IMR-90 (cell line): ENCODE measurements at regions not wholly inside any gene's neighbourhood (a gene's known extent, or its start where the extent isn't known, plus 50 kb on each side); places are given as distances from the start of the nearest gene placed in this dataset.

Experiments
- ATAC-seq: fragments of 200-7000 bp; cut with Tn5 transposase; 2 replicates; pipeline ENCODE4 v1.9.1; 2020; ENCODE audit warnings: low read depth, mild to moderate bottlenecking, moderate library complexity
- BruUV-seq: library from RNA; stranded (reverse); fragments of 400-500 nt; replicated peaks from 2 replicates; lab custom pipeline; 2021; lab: Mats Ljungman, UMichigan
- CTCF ChIA-PET: fragments of 300-600 bp; formaldehyde crosslinking; extraction: SDS; loops from one replicate; lab custom pipeline; 2021; ENCODE audit warnings: antibody characterized with exemption; lab: Yijun Ruan, JAX
- POLR2A ChIA-PET: fragments of 300-600 bp; sonication (Branson Sonifier 250); formaldehyde crosslinking; loops from one replicate; lab custom pipeline; 2022; ENCODE audit warnings: antibody characterized with exemption; ENCODE audit not compliant: unreplicated experiment; lab: Charles Lee
- DNase-seq: peaks from one replicate; pipeline ENCODE4 v3.0.0; 2013
- H2AFZ ChIP-seq: replicated peaks from 2 replicates; pipeline ENCODE3; 2013; ENCODE audit warnings: low read length, mild to moderate bottlenecking; ENCODE audit not compliant: poor library complexity
- H2AK5ac ChIP-seq: 2 replicates; pipeline ENCODE4 v1.6.1; 2013; ENCODE audit warnings: low read depth, low read length, inconsistent platforms
- H2AK9ac ChIP-seq: replicated peaks from 2 replicates; pipeline ENCODE3; 2013; ENCODE audit warnings: mild to moderate bottlenecking, low read depth, low read length, moderate library complexity; ENCODE audit not compliant: poor library complexity
- H2BK120ac ChIP-seq: 2 replicates; pipeline ENCODE4 v1.6.1; 2013; ENCODE audit warnings: low read depth, low read length, inconsistent platforms
- H2BK15ac ChIP-seq: 3 replicates; pipeline ENCODE4 v1.6.1; 2013; ENCODE audit warnings: low read depth, low read length, inconsistent platforms
- H2BK20ac ChIP-seq: 2 replicates; pipeline ENCODE4 v1.6.1; 2013; ENCODE audit warnings: low read depth, mild to moderate bottlenecking, inconsistent platforms, low read length, moderate library complexity
- H2BK5ac ChIP-seq: 2 replicates; pipeline ENCODE4 v1.6.1; 2013; ENCODE audit warnings: mild to moderate bottlenecking, low read depth, low read length, inconsistent platforms; ENCODE audit not compliant: poor library complexity, severe bottlenecking
- H3K14ac ChIP-seq: replicated peaks from 2 replicates; pipeline ENCODE4 v1.6.1; 2013; ENCODE audit warnings: low read depth, low read length, inconsistent platforms
- H3K18ac ChIP-seq: 2 replicates; pipeline ENCODE4 v1.6.1; 2013; ENCODE audit warnings: low read depth, low read length, control low read depth
- H3K23ac ChIP-seq: 2 replicates; pipeline ENCODE4 v1.6.1; 2013; ENCODE audit warnings: low read depth, low read length, inconsistent platforms
- H3K27ac ChIP-seq: 2 replicates; pipeline ENCODE4 v1.5.1; 2013; ENCODE audit warnings: mild to moderate bottlenecking, control low read depth, low read length; ENCODE audit not compliant: insufficient read depth
- H3K27me3 ChIP-seq: 2 replicates; pipeline ENCODE4 v1.6.1; 2013; ENCODE audit warnings: low read length; ENCODE audit not compliant: control insufficient read depth, insufficient read depth
- H3K36me3 ChIP-seq: 2 replicates; pipeline ENCODE4 v1.6.1; 2013; ENCODE audit warnings: low read length, mixed read lengths; ENCODE audit not compliant: control insufficient read depth, insufficient read depth
- H3K4ac ChIP-seq: 2 replicates; pipeline ENCODE4 v1.6.1; 2013; ENCODE audit warnings: low read depth, low read length, inconsistent platforms
- H3K4me1 ChIP-seq: 2 replicates; pipeline ENCODE4 v1.6.1; 2013; ENCODE audit warnings: low read length, mixed read lengths; ENCODE audit not compliant: control insufficient read depth, insufficient read depth
- H3K4me2 ChIP-seq: 2 replicates; pipeline ENCODE4 v1.6.1; 2013; ENCODE audit warnings: low read depth, mild to moderate bottlenecking, control low read depth, low read length, moderate library complexity
- H3K4me3 ChIP-seq: 2 replicates; pipeline ENCODE4 v1.5.1; 2013; ENCODE audit warnings: low read depth, mild to moderate bottlenecking, control low read depth, low read length, moderate library complexity; ENCODE audit not compliant: insufficient read depth
- H3K56ac ChIP-seq: 2 replicates; pipeline ENCODE4 v1.6.1; 2013; ENCODE audit warnings: low read length, inconsistent platforms; ENCODE audit not compliant: insufficient read depth; ENCODE audit errors: extremely low read depth
- H3K79me1 ChIP-seq, 2 experiments: 2 replicates each; pipeline ENCODE4 v1.6.1; 2013; ENCODE audit warnings: low read length in 2 of 2, inconsistent platforms in 1 of 2, low read depth in 1 of 2
- H3K9ac ChIP-seq: 2 replicates; pipeline ENCODE4 v1.6.1; 2013; ENCODE audit warnings: low read depth, low read length, control low read depth
- H3K9me1 ChIP-seq: 2 replicates; pipeline ENCODE4 v1.6.1; 2013; ENCODE audit warnings: low read length, inconsistent platforms; ENCODE audit not compliant: insufficient read depth
- H3K9me3 ChIP-seq: 2 replicates; pipeline ENCODE4 v1.6.1; 2013; ENCODE audit warnings: low read length; ENCODE audit not compliant: control insufficient read depth, insufficient read depth
- H4K20me1 ChIP-seq: 2 replicates; pipeline ENCODE4 v1.6.1; 2013; ENCODE audit warnings: low read length, inconsistent platforms; ENCODE audit not compliant: insufficient read depth
- H4K5ac ChIP-seq: 2 replicates; pipeline ENCODE4 v1.6.1; 2013; ENCODE audit warnings: mild to moderate bottlenecking, low read depth, low read length, control low read depth
- H4K8ac ChIP-seq, 2 experiments: 2 replicates each; pipeline ENCODE4 v1.6.1; 2013; ENCODE audit warnings: low read depth in 2 of 2, low read length in 2 of 2, control low read depth in 1 of 2, inconsistent platforms in 1 of 2
- H4K91ac ChIP-seq: 2 replicates; pipeline ENCODE4 v1.6.1; 2013; ENCODE audit warnings: low read depth, low read length, inconsistent platforms; ENCODE audit not compliant: insufficient read depth
- BHLHE40 ChIP-seq: fragments of 150-350 bp; IDR thresholded peaks from 2 replicates; pipeline ENCODE4 v1.6.1; 2016; ENCODE audit warnings: mild to moderate bottlenecking, low read depth, low read length
- CHD1 ChIP-seq: IDR thresholded peaks from 2 replicates; pipeline ENCODE4 v1.6.1; 2012; ENCODE audit warnings: low read depth, low read length, improper control_type of control experiment
- FOS ChIP-seq: fragments of 150-350 bp; IDR thresholded peaks from 2 replicates; pipeline ENCODE4 v1.6.1; 2016; ENCODE audit warnings: low read depth, low read length
- MAFK ChIP-seq: IDR thresholded peaks from 2 replicates; pipeline ENCODE4 v1.6.1; 2012; ENCODE audit warnings: low read depth, low read length, improper control_type of control experiment
- MAZ ChIP-seq: IDR thresholded peaks from 2 replicates; pipeline ENCODE4 v1.6.1; 2012; ENCODE audit warnings: low read depth, mild to moderate bottlenecking, low read length, improper control_type of control experiment, moderate library complexity, borderline replicate concordance
- MXI1 ChIP-seq: IDR thresholded peaks from 2 replicates; pipeline ENCODE4 v1.6.1; 2012; ENCODE audit warnings: low read depth, mild to moderate bottlenecking, low read length, moderate library complexity, borderline replicate concordance
- NFE2L2 ChIP-seq: fragments of 150-350 bp; IDR thresholded peaks from 2 replicates; pipeline ENCODE4 v1.6.1; 2016; ENCODE audit warnings: low read depth, mild to moderate bottlenecking, low read length
- POLR2A ChIP-seq: IDR thresholded peaks from 2 replicates; pipeline ENCODE4 v1.6.1; 2012; ENCODE audit warnings: mild to moderate bottlenecking, low read depth, low read length
- RAD21 ChIP-seq: IDR thresholded peaks from 2 replicates; pipeline ENCODE4 v1.6.1; 2012; ENCODE audit warnings: low read length, improper control_type of control experiment
- RCOR1 ChIP-seq: IDR thresholded peaks from 2 replicates; pipeline ENCODE4 v1.6.1; 2012; ENCODE audit warnings: mild to moderate bottlenecking, low read length, improper control_type of control experiment; ENCODE audit not compliant: insufficient replicate concordance
- RFX5 ChIP-seq: IDR thresholded peaks from 2 replicates; pipeline ENCODE4 v1.8.0; 2012; ENCODE audit warnings: low read depth, mild to moderate bottlenecking, low read length, moderate library complexity
- SMC3 ChIP-seq: fragments of 150-350 bp; IDR thresholded peaks from 2 replicates; pipeline ENCODE4 v1.6.1; 2016; ENCODE audit warnings: low read depth, mild to moderate bottlenecking, antibody characterized with exemption, low read length, moderate library complexity
- dilution Hi-C: fragments of 300-500 bp; cut with HindIII; formaldehyde crosslinking; loops from one replicate; pipeline ENCODE4 v1.14.3; 2018; ENCODE audit warnings: low sequenced_read_pairs; ENCODE audit not compliant: unreplicated experiment
- in situ Hi-C: fragments of 300-500 bp; cut with MboI; formaldehyde crosslinking; loops from 3 replicates; pipeline ENCODE4 v1.14.3; 2019; ENCODE audit warnings: low sequenced_read_pairs, inconsistent platforms, mixed read lengths
- intact Hi-C: fragments of 100-400 bp; cut with micrococcal nuclease; formaldehyde crosslinking; loops from 2 replicates; pipeline ENCODE4 v1.10.0; 2022
- TF ChIP-seq, protein P1 (sequence below): fragments of 150-350 bp; IDR thresholded peaks from 2 replicates; pipeline ENCODE4 v1.6.1; 2016; ENCODE audit warnings: low read depth, mild to moderate bottlenecking, low read length, moderate library complexity, borderline replicate concordance
- TF ChIP-seq, protein P2 (sequence below): conservative IDR thresholded peaks from 2 replicates; pipeline ENCODE4 v1.5.1; 2012; ENCODE audit warnings: mild to moderate bottlenecking, low read depth, low read length, improper control_type of control experiment
- TF ChIP-seq, protein P3 (sequence below): fragments of 150-350 bp; IDR thresholded peaks from 2 replicates; pipeline ENCODE4 v1.6.1; 2017; ENCODE audit warnings: mild to moderate bottlenecking, antibody characterized with exemption, low read length, low read depth

GRCh38 chr2:153100151-153100550, 378.4 kb downstream of the RPRM start:
- no peak for DNase-seq
- Histone ChIP-seq H3K9ac (no peak overlapping the region), H2BK15ac (no peak overlapping the region), H3K36me3 (no peaks in the 10 kb centered on the region), H3K18ac (no peak overlapping the region), H3K4me3 (no peak overlapping the region), H3K14ac (no peak overlapping the region), H3K56ac (no peak overlapping the region), H2AK9ac (no peak overlapping the region), H3K4ac (no peak overlapping the region), H2BK120ac (no peak overlapping the region), H4K5ac (no peak overlapping the region), H2BK20ac (no peak overlapping the region), H3K9me1 (no peaks in the 10 kb centered on the region), H3K27ac (no peak overlapping the region), H2AK5ac (no peak overlapping the region), H4K91ac (no peak overlapping the region), H2AFZ (no peak overlapping the region), H3K4me1 (no peaks in the 10 kb centered on the region), H4K20me1 (no peaks in the 10 kb centered on the region), H4K8ac (no peak overlapping the region), H3K23ac (no peak overlapping the region), H3K9me3 (peaks cover 2% of the 10 kb centered on the region), H3K4me2 (no peak overlapping the region), H2BK5ac (no peak overlapping the region), H3K79me1 (no peaks in the 10 kb centered on the region), H3K27me3 (no peaks in the 10 kb centered on the region)
- TF ChIP-seq, protein P1, sequence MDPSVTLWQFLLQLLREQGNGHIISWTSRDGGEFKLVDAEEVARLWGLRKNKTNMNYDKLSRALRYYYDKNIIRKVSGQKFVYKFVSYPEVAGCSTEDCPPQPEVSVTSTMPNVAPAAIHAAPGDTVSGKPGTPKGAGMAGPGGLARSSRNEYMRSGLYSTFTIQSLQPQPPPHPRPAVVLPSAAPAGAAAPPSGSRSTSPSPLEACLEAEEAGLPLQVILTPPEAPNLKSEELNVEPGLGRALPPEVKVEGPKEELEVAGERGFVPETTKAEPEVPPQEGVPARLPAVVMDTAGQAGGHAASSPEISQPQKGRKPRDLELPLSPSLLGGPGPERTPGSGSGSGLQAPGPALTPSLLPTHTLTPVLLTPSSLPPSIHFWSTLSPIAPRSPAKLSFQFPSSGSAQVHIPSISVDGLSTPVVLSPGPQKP = no peak
- no peak for TF ChIP-seq MXI1
- TF ChIP-seq BHLHE40 = no peak
- no peak for TF ChIP-seq FOS
- no peak for TF ChIP-seq MAZ
- TF ChIP-seq RAD21 = no peak
- no peak for TF ChIP-seq MAFK
- TF ChIP-seq CHD1 = no peak
- TF ChIP-seq, protein P2, sequence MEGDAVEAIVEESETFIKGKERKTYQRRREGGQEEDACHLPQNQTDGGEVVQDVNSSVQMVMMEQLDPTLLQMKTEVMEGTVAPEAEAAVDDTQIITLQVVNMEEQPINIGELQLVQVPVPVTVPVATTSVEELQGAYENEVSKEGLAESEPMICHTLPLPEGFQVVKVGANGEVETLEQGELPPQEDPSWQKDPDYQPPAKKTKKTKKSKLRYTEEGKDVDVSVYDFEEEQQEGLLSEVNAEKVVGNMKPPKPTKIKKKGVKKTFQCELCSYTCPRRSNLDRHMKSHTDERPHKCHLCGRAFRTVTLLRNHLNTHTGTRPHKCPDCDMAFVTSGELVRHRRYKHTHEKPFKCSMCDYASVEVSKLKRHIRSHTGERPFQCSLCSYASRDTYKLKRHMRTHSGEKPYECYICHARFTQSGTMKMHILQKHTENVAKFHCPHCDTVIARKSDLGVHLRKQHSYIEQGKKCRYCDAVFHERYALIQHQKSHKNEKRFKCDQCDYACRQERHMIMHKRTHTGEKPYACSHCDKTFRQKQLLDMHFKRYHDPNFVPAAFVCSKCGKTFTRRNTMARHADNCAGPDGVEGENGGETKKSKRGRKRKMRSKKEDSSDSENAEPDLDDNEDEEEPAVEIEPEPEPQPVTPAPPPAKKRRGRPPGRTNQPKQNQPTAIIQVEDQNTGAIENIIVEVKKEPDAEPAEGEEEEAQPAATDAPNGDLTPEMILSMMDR = no peak
- TF ChIP-seq POLR2A = no peak
- TF ChIP-seq RCOR1 = no peak
- TF ChIP-seq, protein P3, sequence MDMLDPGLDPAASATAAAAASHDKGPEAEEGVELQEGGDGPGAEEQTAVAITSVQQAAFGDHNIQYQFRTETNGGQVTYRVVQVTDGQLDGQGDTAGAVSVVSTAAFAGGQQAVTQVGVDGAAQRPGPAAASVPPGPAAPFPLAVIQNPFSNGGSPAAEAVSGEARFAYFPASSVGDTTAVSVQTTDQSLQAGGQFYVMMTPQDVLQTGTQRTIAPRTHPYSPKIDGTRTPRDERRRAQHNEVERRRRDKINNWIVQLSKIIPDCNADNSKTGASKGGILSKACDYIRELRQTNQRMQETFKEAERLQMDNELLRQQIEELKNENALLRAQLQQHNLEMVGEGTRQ = no peak
- no peak for TF ChIP-seq RFX5
- TF ChIP-seq NFE2L2 = no peak
- TF ChIP-seq SMC3 = no peak
- no peak for ATAC-seq
- in situ Hi-C loops (no loop called here), intact Hi-C loops (no loop called here), dilution Hi-C loops (no loop called here)
- BruUV-seq = no TSS peak
- POLR2A ChIA-PET = no interaction called here
- CTCF ChIA-PET = no interaction called here
